NCI-H2081 (cell line): ENCODE measurements at regions not wholly inside any gene's neighbourhood (a gene's known extent, or its start where the extent isn't known, plus 50 kb on each side); places are given as distances from the start of the nearest gene placed in this dataset.
"Not testable (repeated sequence)": the region's sequence is repeated elsewhere in the genome, so short reads cannot be mapped to it uniquely, and the experiment has no call there.

Source experiments
- DNase-seq, 2 experiments: peaks; one replicate each; lab custom pipeline; 2025; lab: John Stamatoyannopoulos, UW

- no peak for DNase-seq
These were observed 169.5 kb upstream of the NTF3 start for GRCh38 chr12:5262450-5262849.

GRCh38 chr12:5262885-5263284 lies 169.0 kb upstream of the NTF3 start:
- DNase-seq = no peak

GRCh38 chr12:5264006-5264405 lies 167.9 kb upstream of the NTF3 start:
- no peak for DNase-seq

- no peak for DNase-seq
These were observed 164.1 kb upstream of the NTF3 start for GRCh38 chr12:5267603-5268423.

GRCh38 chr12:5268424-5269210 lies 163.3 kb upstream of the NTF3 start:
- peak in 1 of 2 experiments; percentile 32 for DNase-seq

GRCh38 chr12:5269846-5270245 lies 162.1 kb upstream of the NTF3 start:
- DNase-seq = no peak

- DNase-seq = no peak
These were observed 159.7 kb upstream of the NTF3 start for GRCh38 chr12:5272018-5272785.

GRCh38 chr12:5273709-5274108 lies 158.2 kb upstream of the NTF3 start:
- no peak for DNase-seq

- DNase-seq = peak; percentile 36 to 74
These were observed 155.5 kb upstream of the NTF3 start for GRCh38 chr12:5276327-5276880.

- DNase-seq = no peak
These were observed 151.8 kb upstream of the NTF3 start for GRCh38 chr12:5280086-5280485.

- not testable (repeated sequence) for DNase-seq
These were observed 141.5 kb upstream of the NTF3 start for GRCh38 chr12:5290368-5290767.

GRCh38 chr12:5292651-5293050 lies 139.3 kb upstream of the NTF3 start:
- DNase-seq = no peak

GRCh38 chr12:5293773-5294172 lies 138.1 kb upstream of the NTF3 start:
- no peak for DNase-seq

GRCh38 chr12:5294274-5295070 lies 137.4 kb upstream of the NTF3 start:
- DNase-seq = no peak

- DNase-seq = no peak
These were observed 136.8 kb upstream of the NTF3 start for GRCh38 chr12:5295151-5295550.

- DNase-seq = no peak
These were observed 135.9 kb upstream of the NTF3 start for GRCh38 chr12:5295996-5296395.

- DNase-seq = no peak
These were observed 130.4 kb upstream of the NTF3 start for GRCh38 chr12:5301539-5301938.

- no peak for DNase-seq
These were observed 126.5 kb upstream of the NTF3 start for GRCh38 chr12:5305425-5305824.

GRCh38 chr12:5305886-5306545 lies 125.9 kb upstream of the NTF3 start:
- DNase-seq = no peak

- no peak for DNase-seq
These were observed 124.8 kb upstream of the NTF3 start for GRCh38 chr12:5307065-5307464.

- DNase-seq = no peak
These were observed 123.7 kb upstream of the NTF3 start for GRCh38 chr12:5308216-5308615.
